ENCODE measurements at regions not wholly inside any gene's neighbourhood (a gene's known extent, or its start where the extent isn't known, plus 50 kb on each side); places are given as distances from the start of the nearest gene placed in this dataset.

GRCh38 chr2:58479535-58480140 lies 238.5 kb upstream of the FANCL start:
- no peak for DNase-seq (ENCODE audit: low read depth in 2 of 3, low spot score in 2 of 3)

DNA sequence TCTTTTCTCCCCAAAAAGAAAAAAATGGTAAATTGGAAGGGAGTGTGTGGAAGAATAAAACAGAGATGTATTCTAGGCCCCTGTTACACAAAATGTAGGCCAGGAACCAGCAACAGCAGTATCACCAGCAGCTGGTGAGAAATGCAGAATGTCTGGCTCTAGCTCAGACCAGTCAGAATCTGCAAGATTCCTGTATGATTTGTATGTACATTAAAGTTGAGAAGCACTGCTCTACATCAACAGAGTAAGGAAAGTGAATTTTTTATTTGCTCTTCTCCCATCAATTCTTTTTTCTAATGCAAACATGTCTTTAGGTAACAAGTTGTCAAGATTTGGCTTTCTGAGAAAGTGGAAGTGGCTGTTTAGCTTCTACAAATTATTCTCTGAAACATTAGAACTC lies 235.4 kb upstream of the FANCL start:
- DNase-seq (ENCODE audit: low read depth in 2 of 3, low spot score in 2 of 3): no peak

- no peak for DNase-seq (ENCODE audit: low read depth in 2 of 3, low spot score in 2 of 3)
Measured at GRCh38 chr2:58475756-58476155, 234.6 kb upstream of the FANCL start.

GRCh38 chr2:58473165-58473564 lies 232.0 kb upstream of the FANCL start:
- no peak for DNase-seq (ENCODE audit: low read depth in 2 of 3, low spot score in 2 of 3)

DNA sequence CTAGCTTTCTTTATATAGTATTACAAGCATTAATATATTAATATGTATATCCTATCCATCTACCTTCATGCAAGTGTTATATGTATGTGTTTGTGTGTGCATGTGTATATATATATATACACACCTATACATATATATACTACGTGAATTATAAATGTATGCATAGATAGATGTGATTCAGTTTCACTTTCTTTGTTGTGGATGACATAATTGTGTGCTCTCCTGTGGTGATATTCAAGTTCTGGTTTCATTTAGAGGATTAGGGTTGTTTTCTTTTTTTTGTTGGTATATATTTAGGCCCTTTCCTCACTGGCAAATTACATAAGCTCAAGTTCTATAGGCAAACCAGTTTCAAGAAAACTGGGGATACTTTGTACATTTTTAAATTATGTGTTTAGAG lies 225.7 kb upstream of the FANCL start:
- peak in 1 of 3 donors; percentile 16 for DNase-seq (ENCODE audit: low read depth in 2 of 3, low spot score in 2 of 3)

DNA sequence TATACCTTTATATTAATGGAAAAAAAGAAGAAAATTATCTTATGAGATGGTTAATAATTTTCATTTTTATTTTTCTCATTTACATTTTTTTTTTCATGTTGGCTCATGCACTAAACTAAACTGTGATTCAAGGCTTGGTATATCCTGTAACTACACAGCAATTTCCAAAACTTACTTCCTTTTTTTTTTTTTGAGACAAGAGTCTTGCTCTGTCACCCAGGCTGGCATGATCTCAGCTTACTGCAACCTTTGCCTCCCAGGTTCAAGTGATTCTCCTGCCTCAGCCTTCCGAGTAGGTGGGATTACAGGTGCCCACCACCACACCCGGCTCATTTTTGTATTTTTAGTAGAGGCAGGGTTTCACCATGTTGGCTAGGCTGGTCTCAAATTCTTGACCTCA lies 224.9 kb upstream of the FANCL start:
- peak in 1 of 3 donors; percentile 62 for DNase-seq (ENCODE audit: low read depth in 2 of 3, low spot score in 2 of 3)

- no peak for DNase-seq (ENCODE audit: low read depth in 2 of 3, low spot score in 2 of 3)
Measured at GRCh38 chr2:58460670-58461069, 219.5 kb upstream of the FANCL start.

DNA sequence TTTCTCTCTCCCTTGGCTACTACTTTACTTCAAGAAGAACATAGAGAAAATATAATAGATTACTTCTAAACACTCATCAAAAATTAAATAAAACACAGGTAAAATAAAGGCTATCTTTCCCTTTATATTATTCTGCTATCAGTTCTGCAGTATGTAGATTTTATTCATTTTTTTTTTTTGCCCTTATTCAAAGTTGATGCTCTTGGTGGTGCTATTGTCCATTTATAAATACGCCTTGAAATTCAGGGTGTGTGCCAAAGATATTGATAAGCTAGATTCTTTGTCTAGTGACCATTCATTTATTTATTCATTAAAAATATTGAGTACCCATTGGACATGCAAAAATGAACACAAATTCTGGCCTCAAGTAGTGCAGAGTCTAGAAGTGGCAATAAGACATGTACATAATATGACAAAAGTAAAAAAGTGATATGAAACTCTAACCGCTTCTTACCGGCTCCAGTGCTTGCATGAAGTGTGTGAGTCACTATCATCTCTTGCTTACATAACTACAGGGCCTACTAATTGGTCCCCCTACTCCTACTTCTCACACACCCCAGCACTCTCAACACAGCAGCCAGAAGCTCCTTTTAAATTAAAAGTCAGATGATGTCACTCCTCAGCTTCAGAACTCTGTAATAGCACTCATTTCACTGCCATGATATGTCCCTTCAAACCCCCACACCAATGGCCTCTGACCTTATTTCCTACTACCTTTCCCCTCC lies 208.3 kb upstream of the FANCL start:
- peak in 1 of 3 donors; percentile 31 for DNase-seq (ENCODE audit: low read depth in 2 of 3, low spot score in 2 of 3)

DNA sequence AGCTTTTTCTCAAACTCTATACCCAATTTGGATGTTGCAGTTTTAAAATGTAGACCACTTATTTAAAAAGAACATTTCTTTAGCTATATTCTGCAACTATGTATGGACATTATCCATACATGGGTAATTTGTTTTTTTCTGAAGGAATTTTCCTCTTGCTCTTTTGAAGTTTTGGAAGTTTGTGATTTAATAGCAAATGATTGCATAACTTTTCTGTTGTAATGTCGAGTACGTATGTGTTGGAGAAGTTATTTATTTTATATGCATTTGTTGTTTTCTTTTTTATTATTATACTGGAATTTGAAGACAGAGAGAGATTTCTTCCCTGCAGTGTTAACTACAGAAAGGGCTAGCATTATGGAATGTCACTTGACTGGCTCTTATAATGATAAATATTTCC lies 207.7 kb upstream of the FANCL start:
- DNase-seq (ENCODE audit: low read depth in 2 of 3, low spot score in 2 of 3): no peak

- DNase-seq (ENCODE audit: low read depth in 2 of 3, low spot score in 2 of 3): peak in 2 of 3 donors; percentile 65 to 78
Measured at GRCh38 chr2:58448065-58448507, 207.0 kb upstream of the FANCL start.

GRCh38 chr2:58447586-58447985 lies 206.5 kb upstream of the FANCL start:
- DNase-seq (ENCODE audit: low read depth in 2 of 3, low spot score in 2 of 3): no peak

DNA sequence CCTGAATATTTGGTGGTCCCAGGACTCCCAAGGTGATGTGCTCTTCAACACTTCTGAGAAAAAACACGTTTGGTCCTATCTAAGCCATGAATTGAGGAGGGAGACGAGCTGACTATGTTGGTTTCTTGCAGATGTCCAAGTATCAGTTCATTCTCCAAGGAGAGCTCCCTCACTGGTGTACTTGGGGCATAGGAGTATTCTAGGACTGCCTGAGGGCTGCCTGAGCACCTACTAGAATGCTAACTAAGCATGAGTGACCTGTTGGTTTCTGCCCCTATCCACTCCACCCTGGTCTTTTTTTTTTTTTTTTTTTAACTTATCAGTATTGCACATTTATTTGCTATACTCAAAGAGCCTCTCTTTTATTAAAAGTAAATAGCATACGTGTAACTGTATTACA lies 200.5 kb upstream of the FANCL start:
- DNase-seq (ENCODE audit: low read depth in 2 of 3, low spot score in 2 of 3): no peak

DNA sequence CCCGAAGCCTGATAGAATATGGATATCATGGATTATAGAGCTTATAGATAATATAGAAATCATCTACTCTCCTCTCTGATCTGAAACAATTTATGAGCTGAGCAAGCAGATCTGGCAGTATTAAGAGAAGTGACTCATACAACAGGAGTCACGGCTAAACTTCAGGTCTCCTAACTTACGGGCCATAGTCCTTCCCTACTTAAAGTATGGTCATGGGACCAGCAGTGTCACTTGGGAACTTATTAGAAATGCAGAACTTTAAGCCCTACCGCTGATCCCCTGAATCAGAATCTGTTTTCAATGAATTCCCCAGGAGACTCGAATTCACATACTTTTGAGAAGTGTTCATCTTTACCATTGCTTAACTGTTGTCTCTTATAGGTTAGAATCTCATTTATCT lies 195.7 kb upstream of the FANCL start:
- no peak for DNase-seq (ENCODE audit: low read depth in 2 of 3, low spot score in 2 of 3)

DNA sequence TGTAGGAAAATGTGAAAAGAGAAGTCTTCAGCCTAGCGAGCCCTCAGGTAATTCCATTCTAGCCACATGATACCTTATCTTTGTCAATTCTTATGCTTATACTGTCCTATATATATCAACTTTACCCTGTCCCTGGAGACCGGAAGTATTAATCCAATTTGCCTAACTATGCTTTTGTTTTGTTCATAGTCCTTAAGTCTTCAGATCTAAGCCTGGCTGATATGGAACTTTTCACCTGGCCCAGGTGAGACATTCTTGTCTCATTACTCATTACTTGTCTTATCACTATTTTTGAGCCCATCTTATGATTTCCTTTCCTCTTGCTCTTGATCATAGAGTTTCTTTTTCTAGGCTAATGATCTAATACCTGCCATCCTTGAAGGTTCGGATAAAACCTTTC lies 194.1 kb upstream of the FANCL start:
- DNase-seq (ENCODE audit: low read depth in 2 of 3, low spot score in 2 of 3): no peak

- DNase-seq (ENCODE audit: low read depth in 2 of 3, low spot score in 2 of 3): no peak
Measured at GRCh38 chr2:58434692-58435091, 193.6 kb upstream of the FANCL start.

GRCh38 chr2:58432491-58433170 lies 191.5 kb upstream of the FANCL start:
- no peak for DNase-seq (ENCODE audit: low read depth in 2 of 3, low spot score in 2 of 3)

DNA sequence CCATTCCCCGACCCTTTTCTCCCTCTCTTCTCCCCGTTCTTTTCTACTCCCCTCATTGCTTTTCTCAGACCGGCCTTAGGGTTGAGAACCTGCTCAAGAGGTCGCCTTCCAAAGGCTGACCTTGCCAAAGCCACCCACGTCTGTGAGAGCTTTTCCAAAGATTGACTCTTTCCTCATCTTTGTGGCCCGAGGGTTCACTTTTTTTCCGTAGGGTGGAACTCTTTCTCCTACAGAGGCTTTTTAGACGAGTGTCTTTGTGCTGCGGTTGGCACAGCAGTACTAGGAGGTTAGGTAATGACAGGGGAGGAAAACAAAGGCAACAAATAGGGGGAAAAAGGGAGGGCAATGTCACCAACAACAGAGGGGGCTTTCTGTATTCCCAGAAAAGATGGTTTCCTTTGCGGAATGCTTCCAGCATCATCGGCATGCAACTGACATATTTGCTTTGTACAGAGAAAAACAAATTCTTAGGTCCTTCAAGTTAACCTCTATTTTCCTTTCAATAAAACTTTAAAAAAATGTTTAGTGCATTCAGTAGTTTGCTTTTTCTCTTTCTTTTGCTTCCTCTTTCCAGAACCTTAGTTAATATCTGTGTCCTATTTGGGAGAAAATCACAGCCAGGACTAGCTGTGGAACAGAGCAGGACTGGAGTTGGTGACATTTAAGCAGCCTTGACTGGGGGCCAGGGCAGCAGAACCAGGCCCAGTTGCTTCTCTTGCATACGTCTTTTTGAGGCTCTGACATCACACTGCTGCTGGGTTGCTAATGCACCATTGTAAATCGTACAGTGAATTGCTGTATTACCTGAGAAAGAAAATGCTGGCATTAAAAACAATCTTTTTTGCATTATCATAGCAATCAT lies 188.1 kb upstream of the FANCL start:
- DNase-seq (ENCODE audit: low read depth in 2 of 3, low spot score in 2 of 3): peak in 1 of 3 donors; percentile 5

DNA sequence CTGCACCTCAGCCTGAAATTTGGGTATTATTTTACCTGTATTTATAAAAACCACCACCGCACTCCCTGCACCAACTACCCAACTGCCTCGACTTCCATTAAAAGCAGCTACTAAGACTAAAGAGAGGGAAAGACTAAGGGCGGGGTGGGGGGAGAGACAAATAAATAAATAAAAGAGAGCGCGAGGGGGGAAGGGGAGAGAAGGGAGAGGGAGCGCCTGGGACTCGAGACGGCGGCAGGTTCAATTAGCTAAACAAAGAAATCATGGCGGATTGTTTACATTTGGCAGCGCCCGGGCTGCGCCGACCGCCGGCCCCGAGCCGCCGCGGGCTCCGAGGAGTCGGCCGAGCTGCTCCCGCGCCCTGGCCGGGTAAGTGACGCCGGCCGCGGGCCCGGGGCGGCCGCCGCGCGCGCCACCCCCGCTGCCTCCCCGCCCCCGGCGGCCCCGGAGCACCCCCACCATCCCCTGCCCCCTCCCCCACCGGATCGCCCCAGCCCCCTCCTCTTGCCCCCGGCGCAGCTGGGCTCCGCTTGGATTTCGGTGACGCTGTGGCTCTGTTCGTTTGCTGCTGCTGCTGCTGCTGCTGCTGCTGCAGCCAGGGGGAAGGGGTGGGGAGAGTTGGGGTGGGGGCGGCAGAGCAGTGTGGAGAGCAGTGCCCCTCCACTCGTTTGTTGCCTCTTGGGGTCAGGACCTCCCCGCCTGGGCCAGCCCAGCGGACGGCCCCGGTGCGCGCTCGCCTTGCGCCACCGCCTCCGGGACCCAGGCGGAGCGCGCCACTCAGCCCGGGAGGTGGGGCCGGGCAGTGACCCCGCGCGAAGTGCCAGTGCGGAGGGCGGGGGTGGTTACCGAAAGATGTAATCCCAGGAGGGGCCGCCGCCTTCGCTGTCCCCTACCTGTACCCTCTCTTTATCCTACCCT lies 187.2 kb upstream of the FANCL start:
- peak in 2 of 3 donors; percentile 36 to 67 for DNase-seq (ENCODE audit: low read depth in 2 of 3, low spot score in 2 of 3)

- peak in 2 of 3 donors; percentile 63 to 70 for DNase-seq (ENCODE audit: low read depth in 2 of 3, low spot score in 2 of 3)
Measured at GRCh38 chr2:58427572-58428095, 186.5 kb upstream of the FANCL start.

GRCh38 chr2:58425368-58425767 lies 184.2 kb upstream of the FANCL start:
- no peak for DNase-seq (ENCODE audit: low read depth in 2 of 3, low spot score in 2 of 3)
